ENCODE measurements at regions not wholly inside any gene's neighbourhood (a gene's known extent, or its start where the extent isn't known, plus 50 kb on each side); places are given as distances from the start of the nearest gene placed in this dataset.

GRCh38 chr2:120629241-120629895 lies 106.3 kb upstream of the GLI2 start (continued):
- TF ChIP-seq ZNF462 (CRISPR knock-in tag; IDR thresholded peaks at IDR 0.05): no peak
- no peak for TF ChIP-seq ETS1 (IDR thresholded peaks at IDR 0.05)

GRCh38 chr2:120630031-120630701 lies 105.5 kb upstream of the GLI2 start:
- Histone ChIP-seq H3K36me3 (ENCODE audit: insufficient read depth) (no peaks in the 10 kb centered on the region), H3K4me3 (no peak overlapping the region), H4K20me1 (replicated peaks; ENCODE audit: insufficient read depth) (no peaks in the 10 kb centered on the region), H3K4me1 (ENCODE audit: insufficient read depth) (no peaks in the 10 kb centered on the region), H3K4me2 (no peak overlapping the region), H3K9me2 (ENCODE audit: insufficient read depth) (no peaks in the 10 kb centered on the region), H3K79me2 (replicated peaks; ENCODE audit: insufficient read depth) (no peaks in the 10 kb centered on the region), H3K27me3 (ENCODE audit: insufficient read depth) (no peaks in the 10 kb centered on the region), H3K27ac (ENCODE audit: low read depth) (no peak overlapping the region), H3F3A (replicated peaks; ENCODE audit: low read depth) (no peaks in the 10 kb centered on the region), H2AFZ (no peak overlapping the region)
- no peaks in the 10 kb centered on the region for H3K36me3 Mint-ChIP-seq (ENCODE audit: low read depth)
- H3K4me1 Mint-ChIP-seq: peaks cover 7% of the 10 kb centered on the region; the same call in 2 of the 3 replicates
- no peak for ATAC-seq
- no peak overlapping the region for H3K4me3 Mint-ChIP-seq
- H3K27me3 Mint-ChIP-seq (ENCODE audit: insufficient read depth, low read depth, poor library complexity): peaks cover 1% of the 10 kb centered on the region
- no peaks in the 10 kb centered on the region for H3K9me3 Mint-ChIP-seq
- H3K27ac Mint-ChIP-seq: no peak overlapping the region
- no peak for DNase-seq (ENCODE audit: low spot score)
- no peak for TF ChIP-seq ZNF331 (CRISPR knock-in tag; IDR thresholded peaks at IDR 0.05; ENCODE audit: low read depth)
- TF ChIP-seq REST (IDR thresholded peaks at IDR 0.05; ENCODE audit: unreplicated experiment): no peak
- TF ChIP-seq ZNF114 (CRISPR knock-in tag; IDR thresholded peaks at IDR 0.05): no peak
- no peak for TF ChIP-seq JUNB (IDR thresholded peaks at IDR 0.05; ENCODE audit: unreplicated experiment)
- no peak for TF ChIP-seq EZH2phosphoT487 (IDR thresholded peaks at IDR 0.05; ENCODE audit: unreplicated experiment)
- no peak for TF ChIP-seq NANOG (IDR thresholded peaks at IDR 0.05; ENCODE audit: borderline replicate concordance)
- TF ChIP-seq CREB1 (CRISPR knock-in tag; IDR thresholded peaks at IDR 0.05; ENCODE audit: low read depth): no peak
